ENCODE measurements at regions not wholly inside any gene's neighbourhood (a gene's known extent, or its start where the extent isn't known, plus 50 kb on each side); places are given as distances from the start of the nearest gene placed in this dataset.

DNA sequence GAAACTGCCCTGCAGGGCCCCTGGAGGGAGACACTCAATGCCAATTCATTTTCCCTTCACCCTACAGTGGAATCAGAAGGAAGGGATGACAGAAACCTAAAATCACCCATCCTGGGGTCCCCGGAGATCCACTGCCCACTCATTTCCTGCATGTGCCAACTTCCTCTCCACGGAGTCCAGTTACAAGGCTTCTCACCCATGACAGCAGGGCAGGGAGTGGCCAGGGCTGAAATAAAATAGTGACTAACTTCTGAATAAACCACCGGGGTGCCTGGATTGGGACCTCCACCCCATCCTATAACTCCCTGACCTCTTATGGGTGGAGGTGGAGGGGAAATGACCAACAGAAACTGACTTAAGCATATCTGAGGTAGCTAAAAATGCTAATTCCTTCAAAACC lies 362.3 kb downstream of the MAFB start (continued):
- TF ChIP-seq POLR2A (IDR thresholded peaks at IDR 0.05; ENCODE audit: control extremely low read depth in 1 of 2, low read depth in 2 of 2, low read length in 2 of 2) (no peak), TCF12 (IDR thresholded peaks at IDR 0.05; ENCODE audit: low read depth, low read length) (no peak)
